ENCODE measurements at regions not wholly inside any gene's neighbourhood (a gene's known extent, or its start where the extent isn't known, plus 50 kb on each side); places are given as distances from the start of the nearest gene placed in this dataset.

- no peak for DNase-seq (ENCODE audit: low read depth in 2 of 2)
Measured at GRCh38 chr1:88060112-88060673, 623.9 kb upstream of the PKN2 start.

DNA sequence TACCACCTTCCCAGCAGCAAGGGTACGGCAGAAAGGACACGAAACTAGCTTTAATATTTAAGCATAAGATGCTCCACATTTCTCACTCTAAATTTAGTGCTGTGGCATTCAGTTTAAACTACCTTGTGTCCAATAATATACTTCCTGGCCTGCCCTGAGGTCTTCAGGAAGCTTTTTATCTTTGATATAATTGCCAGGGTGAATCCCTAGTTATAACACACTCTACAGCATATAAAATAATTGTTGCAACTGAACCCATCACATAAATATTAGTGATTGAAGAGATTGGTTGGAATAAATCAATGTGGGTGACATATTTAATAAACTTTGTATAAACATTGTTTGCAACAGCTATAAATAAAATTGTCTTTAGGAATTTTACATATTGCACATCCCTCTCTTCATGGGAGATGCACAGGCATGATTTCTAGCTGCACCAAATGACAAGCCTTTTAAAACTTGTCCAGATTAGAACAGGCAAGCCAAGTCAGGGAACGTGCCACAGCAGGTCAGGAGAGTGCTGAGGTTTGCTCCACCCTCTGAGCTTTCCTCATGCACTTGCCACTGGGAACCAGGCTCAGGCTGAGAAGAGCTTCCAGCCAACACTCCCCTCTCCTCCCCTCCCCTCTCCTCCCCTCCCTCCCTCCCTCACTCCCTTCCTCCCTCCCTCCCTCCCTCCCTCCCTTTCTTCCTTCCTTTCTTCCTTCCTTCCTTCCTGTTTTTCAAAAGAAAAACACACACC is 623.2 kb upstream of the PKN2 start:
- DNase-seq (ENCODE audit: low read depth in 2 of 2), result no peak

GRCh38 chr1:88061492-88062177 is 622.4 kb upstream of the PKN2 start:
- no peak for DNase-seq (ENCODE audit: low read depth in 2 of 2)

DNA sequence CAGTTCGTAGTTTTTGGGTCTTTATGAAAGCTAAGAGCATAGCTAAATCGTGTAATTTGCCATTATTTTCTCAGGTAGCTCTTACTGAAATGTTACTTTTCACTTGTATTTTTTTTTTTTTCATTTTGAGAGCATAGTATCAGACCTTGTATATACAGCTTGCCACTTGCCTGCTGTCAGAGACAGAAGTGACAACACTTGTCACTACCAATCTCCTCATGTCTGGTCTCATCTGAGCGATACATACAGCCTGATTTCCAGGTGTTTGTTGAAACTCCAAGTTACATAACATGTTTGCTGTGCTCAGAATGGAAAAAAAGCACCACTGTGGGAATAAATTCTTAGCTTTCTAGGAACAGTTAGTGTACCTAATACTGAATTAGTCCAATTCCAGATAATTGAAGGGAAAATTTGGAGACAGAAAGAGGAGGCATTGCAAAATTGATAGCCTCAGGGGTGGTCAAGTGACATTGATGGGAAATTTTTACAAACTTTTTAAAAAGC is 621.4 kb upstream of the PKN2 start:
- no peak for DNase-seq (ENCODE audit: low read depth in 2 of 2)

GRCh38 chr1:88063605-88064004 is 620.5 kb upstream of the PKN2 start:
- no peak for DNase-seq (ENCODE audit: low read depth in 2 of 2)

- DNase-seq (ENCODE audit: low read depth in 2 of 2), result no peak
Measured at GRCh38 chr1:88068407-88068960, 615.6 kb upstream of the PKN2 start.

DNA sequence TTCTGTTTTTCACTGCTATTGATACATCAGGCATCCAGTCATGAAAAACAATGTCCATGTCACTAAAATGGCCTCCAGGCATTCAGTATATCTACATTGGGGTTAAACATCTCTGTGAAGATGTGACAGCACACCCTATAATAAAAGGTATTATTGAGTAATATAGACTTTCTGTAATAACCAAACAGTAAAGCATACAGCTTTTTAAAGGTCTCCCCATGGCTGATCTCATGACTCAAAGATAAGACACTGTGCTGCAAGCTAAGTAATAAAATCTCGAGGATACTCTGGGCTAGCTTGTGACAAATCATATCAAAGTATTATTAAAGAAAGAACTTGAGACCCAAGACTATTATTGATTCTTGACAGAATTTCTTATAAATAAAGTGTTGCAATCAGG is 613.1 kb upstream of the PKN2 start:
- no peak for DNase-seq (ENCODE audit: low read depth in 2 of 2)

DNA sequence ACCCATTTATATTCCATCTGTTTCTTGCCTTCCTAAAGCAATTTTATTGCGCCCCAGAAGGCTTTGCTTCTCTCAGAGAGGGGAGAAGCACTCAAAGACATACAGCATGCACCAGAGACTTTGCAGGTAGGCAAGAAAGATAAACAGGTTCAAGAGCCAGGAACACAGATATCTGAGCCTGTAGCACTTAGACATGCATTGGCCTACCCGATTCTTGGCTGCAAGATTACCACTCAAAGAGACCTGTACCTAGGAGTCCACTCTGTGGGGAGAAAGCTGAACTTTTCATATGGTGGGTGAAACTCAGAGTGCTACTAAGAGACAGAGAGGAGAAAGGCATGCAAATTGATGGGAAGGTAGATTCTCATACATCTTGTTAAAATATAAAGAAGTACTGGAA is 609.4 kb upstream of the PKN2 start:
- DNase-seq (ENCODE audit: low read depth in 2 of 2), result no peak

DNA sequence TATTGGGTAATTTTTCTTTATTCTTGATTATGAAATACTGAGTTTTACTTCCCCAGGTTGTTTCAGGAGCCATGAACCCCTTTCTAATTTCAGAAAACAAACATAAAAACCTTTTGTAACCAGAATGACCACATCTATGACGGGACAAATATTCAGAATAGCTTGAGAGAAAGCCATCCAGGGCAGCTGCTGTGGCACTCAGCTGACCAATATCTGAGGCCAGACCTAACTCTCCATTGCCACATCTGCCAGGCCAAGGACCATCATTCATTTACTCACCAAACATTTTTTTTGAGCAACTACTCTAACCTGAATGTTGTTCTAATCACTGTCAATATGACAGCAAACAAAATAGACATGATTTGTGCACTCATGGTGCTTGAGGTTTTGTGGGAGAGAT is 608.3 kb upstream of the PKN2 start:
- DNase-seq (ENCODE audit: low read depth in 2 of 2), result no peak

DNA sequence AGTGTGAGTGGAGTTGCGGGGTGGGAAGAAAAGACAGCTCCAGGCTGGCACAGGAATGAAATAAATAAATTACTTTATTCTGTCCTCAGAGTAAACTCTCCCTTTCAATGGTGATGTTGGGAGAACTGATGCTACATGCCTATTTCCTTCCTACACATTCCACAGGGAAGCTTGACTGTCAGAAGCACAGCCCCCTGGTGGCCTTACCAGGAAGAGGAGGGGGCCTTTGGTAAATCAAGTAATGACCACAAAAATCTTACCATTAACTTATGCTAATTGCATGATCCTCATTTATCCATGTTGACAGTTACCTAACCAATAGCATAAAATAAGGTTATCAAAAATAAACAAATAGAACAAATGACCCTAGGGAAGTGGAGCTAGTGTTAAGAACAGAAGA is 605.0 kb upstream of the PKN2 start:
- DNase-seq (ENCODE audit: low read depth in 2 of 2), result no peak

GRCh38 chr1:88080875-88081274 is 603.2 kb upstream of the PKN2 start:
- no peak for DNase-seq (ENCODE audit: low read depth in 2 of 2)

GRCh38 chr1:88088481-88088880 is 595.6 kb upstream of the PKN2 start:
- no peak for DNase-seq (ENCODE audit: low read depth in 2 of 2)

DNA sequence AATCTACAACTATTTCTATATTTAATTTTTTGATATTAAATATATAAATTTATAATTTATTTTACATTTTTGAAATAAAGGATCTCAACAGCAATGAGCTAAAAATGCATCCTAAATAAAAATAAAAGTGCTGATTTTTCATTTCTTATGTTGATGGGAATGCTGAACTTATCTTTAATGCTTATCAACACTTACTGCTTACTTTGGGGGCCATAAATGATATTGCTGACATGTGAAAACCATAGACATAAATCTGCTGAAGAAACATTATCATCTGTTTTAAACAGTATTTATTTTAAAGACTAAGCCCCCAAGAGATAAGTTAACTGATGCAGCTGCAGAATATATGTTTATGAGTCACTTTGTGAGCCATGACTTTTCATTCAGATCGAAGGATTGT is 594.1 kb upstream of the PKN2 start:
- no peak for DNase-seq (ENCODE audit: low read depth in 2 of 2)

- DNase-seq (ENCODE audit: low read depth in 2 of 2), result no peak
Measured at GRCh38 chr1:88098881-88099280, 585.2 kb upstream of the PKN2 start.

DNA sequence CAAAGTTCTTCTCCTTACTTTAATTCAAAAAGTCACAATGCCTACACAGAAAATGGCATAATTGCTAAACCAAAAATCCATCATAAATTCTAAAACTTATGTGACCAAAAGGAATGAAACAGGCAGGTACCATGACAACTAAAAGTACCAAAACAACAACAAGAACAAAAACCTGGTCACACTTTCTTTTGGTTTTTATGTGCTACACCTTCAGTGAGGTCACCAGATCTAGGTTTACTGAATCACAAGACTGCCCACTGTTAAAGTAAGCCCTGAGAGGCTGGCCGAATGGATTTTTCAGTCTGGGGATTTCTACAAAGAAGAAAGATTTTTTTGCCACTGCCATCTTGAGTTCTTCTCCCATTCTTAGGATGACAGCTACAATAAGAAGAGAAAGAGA is 583.0 kb upstream of the PKN2 start:
- DNase-seq (ENCODE audit: low read depth in 2 of 2), result no peak

DNA sequence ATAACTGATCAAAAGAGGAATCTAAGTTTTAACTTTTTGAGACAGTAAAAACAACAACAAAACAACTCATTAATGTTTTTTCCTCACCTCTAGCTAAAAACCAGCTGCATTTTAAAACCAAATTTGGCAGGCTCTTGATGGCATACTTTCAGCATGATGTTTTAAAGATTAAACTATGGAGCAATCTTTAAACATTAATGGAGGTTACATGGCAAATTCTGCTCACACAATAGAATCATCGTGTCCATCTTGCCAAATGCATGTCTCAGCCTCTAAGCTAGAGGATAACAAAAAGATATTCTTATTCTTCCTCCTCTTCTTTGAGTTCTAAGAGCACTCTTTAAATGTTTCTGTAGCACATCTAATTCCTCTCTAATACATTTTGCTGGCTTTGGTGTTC is 579.8 kb upstream of the PKN2 start:
- no peak for DNase-seq (ENCODE audit: low read depth in 2 of 2)

GRCh38 chr1:88104886-88105285 is 579.2 kb upstream of the PKN2 start:
- no peak for DNase-seq (ENCODE audit: low read depth in 2 of 2)

- no peak for DNase-seq (ENCODE audit: low read depth in 2 of 2)
Measured at GRCh38 chr1:88111816-88112215, 572.3 kb upstream of the PKN2 start.

DNA sequence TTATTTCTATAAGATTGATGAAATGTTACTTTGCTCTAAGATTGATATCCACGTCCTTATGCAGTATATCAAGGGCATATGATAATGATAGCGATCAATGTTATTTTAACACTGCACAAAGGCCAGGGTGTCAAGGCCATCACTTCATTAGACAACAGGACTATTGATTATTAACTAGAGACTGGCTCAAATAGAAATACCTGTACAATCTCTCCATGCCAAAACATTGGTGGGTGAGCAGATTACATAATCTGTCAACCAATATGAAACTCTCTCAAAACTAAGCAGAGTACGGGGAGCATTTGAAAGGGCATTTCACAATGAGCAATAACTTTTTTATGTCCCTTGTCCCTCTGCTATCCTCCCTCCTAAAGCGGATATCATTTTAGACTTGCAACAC is 566.5 kb upstream of the PKN2 start:
- DNase-seq (ENCODE audit: low read depth in 2 of 2), result no peak

- no peak for DNase-seq (ENCODE audit: low read depth in 2 of 2)
Measured at GRCh38 chr1:88118176-88118845, 565.8 kb upstream of the PKN2 start.

GRCh38 chr1:88124614-88125013 is 559.5 kb upstream of the PKN2 start:
- no peak for DNase-seq (ENCODE audit: low read depth in 2 of 2)

- DNase-seq (ENCODE audit: low read depth in 2 of 2), result no peak
Measured at GRCh38 chr1:88126467-88126866, 557.6 kb upstream of the PKN2 start.

Data from stimulated activated CD8-positive, alpha-beta memory T cell treated with anti-CD3 and anti-CD28 coated beads, Interleukin-7, amount 100 ng/mL, for 1 hour (primary cell).